Prostate gland (tissue), 2 donors: ENCODE measurements at regions not wholly inside any gene's neighbourhood (a gene's known extent, or its start where the extent isn't known, plus 50 kb on each side); places are given as distances from the start of the nearest gene placed in this dataset.

Experiments
- DNase-seq: peaks from one replicate; pipeline ENCODE4 v3.0.0-alpha.2; 2019; ENCODE audit warnings: low spot score
- H3K27ac ChIP-seq, 2 donors: fragments of 200-600 bp; sonication (generic); 2 replicates each; pipeline ENCODE4 v1.5.1; 2017 to 2019
- H3K27me3 ChIP-seq: fragments of 200-600 bp; sonication (generic); replicated peaks from 2 replicates; pipeline ENCODE4 v1.5.1; 2019; ENCODE audit not compliant: insufficient read depth
- H3K36me3 ChIP-seq, 2 donors: fragments of 200-600 bp; sonication (generic); 1 replicate in 1 of 2; 2 replicates in 1 of 2; pipeline versions ENCODE4 v1.5.1 to v1.8.1; 2017 to 2019
- H3K4me1 ChIP-seq: fragments of 200-600 bp; sonication (generic); replicated peaks from 2 replicates; pipeline ENCODE4 v1.5.1; 2019
- H3K4me3 ChIP-seq, 2 donors: fragments of 200-600 bp; sonication (generic); 2 replicates each; pipeline ENCODE4 v1.5.1; 2017 to 2019
- H3K9me3 ChIP-seq: fragments of 200-600 bp; sonication (generic); 2 replicates; pipeline ENCODE4 v1.5.1; 2017
- POLR2A ChIP-seq: fragments of 450-650 bp; IDR thresholded peaks from one replicate; pipeline ENCODE4 v1.6.1; 2016; ENCODE audit warnings: antibody characterized with exemption, mild to moderate bottlenecking
- POLR2AphosphoS5 ChIP-seq: sonication (generic); formaldehyde crosslinking; IDR thresholded peaks from one replicate; pipeline ENCODE4 v1.6.1; 2017; ENCODE audit warnings: antibody characterized with exemption
- WGBS: methylation state at CpG from one replicate; pipeline ENCODE4 v1.1.5; 2018; 5-methylcytosine and 5-hydroxymethylcytosine counted together
- intact Hi-C: fragments of 100-400 bp; cut with DNase I; formaldehyde crosslinking; loops from one replicate; pipeline ENCODE4 v1.14.2; 2022
- TF ChIP-seq, protein P1 (sequence below), 4 experiments: fragments of 200-600 bp in 2 of 4; fragments of 450-650 bp in 2 of 4; sonication (generic) in 2 of 4; IDR thresholded peaks; 1 replicate in 3 of 4; 2 replicates in 1 of 4; pipeline ENCODE4 v1.5.1; 2016 to 2019; ENCODE audit warnings: antibody characterized with exemption in 4 of 4, mild to moderate bottlenecking in 2 of 4, moderate library complexity in 2 of 4

DNA sequence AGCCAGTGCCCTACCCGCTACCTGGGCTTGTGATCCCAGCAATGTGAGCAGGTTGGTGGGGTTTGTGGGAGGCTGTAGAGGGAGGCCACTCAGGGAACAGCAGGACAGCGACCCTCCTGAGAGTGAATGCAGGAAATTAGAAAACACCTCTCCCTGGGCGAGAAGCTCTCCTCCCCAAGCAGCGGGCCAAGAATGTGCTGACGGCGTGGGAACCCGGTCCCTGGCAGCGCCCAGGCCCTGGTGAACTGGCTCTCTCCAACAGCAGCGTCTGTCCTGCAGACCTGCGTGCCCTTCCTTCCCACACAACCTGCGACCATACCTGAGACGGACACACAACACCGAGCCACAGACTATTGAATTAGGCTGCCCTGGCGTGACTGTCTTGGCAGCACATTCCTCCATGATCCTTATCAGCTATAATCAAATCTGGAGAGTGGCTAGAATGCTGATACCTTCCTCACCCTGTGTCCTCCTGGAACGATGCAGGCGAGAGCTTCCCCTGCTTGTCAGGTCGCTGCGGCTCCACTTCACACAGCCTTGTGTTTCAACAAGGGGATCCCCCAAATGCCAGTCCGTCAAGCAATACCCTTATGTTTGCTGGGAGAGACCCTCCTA is 114.8 kb upstream of the GSC start:
- H3K27ac ChIP-seq, result no peak overlapping the region
- intact Hi-C loops, result no loop called here
- no peak overlapping the region for H3K4me3 ChIP-seq
- 54% methylated on average over 19 of the region's 19 CpGs for WGBS
- H3K4me1 ChIP-seq, result no peaks in the 10 kb centered on the region
- TF ChIP-seq, protein P1, sequence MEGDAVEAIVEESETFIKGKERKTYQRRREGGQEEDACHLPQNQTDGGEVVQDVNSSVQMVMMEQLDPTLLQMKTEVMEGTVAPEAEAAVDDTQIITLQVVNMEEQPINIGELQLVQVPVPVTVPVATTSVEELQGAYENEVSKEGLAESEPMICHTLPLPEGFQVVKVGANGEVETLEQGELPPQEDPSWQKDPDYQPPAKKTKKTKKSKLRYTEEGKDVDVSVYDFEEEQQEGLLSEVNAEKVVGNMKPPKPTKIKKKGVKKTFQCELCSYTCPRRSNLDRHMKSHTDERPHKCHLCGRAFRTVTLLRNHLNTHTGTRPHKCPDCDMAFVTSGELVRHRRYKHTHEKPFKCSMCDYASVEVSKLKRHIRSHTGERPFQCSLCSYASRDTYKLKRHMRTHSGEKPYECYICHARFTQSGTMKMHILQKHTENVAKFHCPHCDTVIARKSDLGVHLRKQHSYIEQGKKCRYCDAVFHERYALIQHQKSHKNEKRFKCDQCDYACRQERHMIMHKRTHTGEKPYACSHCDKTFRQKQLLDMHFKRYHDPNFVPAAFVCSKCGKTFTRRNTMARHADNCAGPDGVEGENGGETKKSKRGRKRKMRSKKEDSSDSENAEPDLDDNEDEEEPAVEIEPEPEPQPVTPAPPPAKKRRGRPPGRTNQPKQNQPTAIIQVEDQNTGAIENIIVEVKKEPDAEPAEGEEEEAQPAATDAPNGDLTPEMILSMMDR (IDR thresholded peaks at IDR 0.05), result no peak
- TF ChIP-seq POLR2A (no peak), POLR2AphosphoS5 (no peak)
- no peak for DNase-seq
- no peaks in the 10 kb centered on the region for H3K9me3 ChIP-seq
- H3K27me3 ChIP-seq, result peaks cover 3% of the 10 kb centered on the region
- H3K36me3 ChIP-seq, result no peaks in the 10 kb centered on the region

DNA sequence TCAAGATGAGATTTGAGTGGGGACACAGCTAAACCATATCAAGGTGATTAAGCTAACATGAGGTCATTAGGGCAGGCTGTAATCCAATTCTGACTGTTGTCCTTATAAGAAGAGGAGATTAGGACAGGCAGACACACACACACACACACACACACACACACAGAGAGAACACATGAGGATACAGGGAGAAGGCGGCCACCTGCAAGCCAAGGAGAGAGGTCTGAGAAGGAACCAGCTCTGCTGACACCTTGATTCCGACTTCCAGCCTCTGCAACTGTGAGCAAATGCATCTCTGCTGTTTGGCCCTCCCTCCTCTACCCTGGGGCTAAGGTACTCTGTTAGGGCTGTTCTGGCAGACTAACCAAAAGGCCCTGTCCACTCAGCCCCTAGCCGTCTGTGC is 112.5 kb upstream of the GSC start:
- H3K36me3 ChIP-seq, result no peaks in the 10 kb centered on the region
- H3K27me3 ChIP-seq, result peaks cover 3% of the 10 kb centered on the region
- TF ChIP-seq, protein P1 (IDR thresholded peaks at IDR 0.05), result no peak
- TF ChIP-seq POLR2A, result no peak
- TF ChIP-seq POLR2AphosphoS5, result no peak
- WGBS, result 96% methylated on average over 3 of the region's 3 CpGs
- intact Hi-C loops, result no loop called here
- H3K27ac ChIP-seq, result no peak overlapping the region
- no peaks in the 10 kb centered on the region for H3K4me1 ChIP-seq
- H3K9me3 ChIP-seq, result no peaks in the 10 kb centered on the region
- no peak overlapping the region for H3K4me3 ChIP-seq
- DNase-seq, result no peak

DNA sequence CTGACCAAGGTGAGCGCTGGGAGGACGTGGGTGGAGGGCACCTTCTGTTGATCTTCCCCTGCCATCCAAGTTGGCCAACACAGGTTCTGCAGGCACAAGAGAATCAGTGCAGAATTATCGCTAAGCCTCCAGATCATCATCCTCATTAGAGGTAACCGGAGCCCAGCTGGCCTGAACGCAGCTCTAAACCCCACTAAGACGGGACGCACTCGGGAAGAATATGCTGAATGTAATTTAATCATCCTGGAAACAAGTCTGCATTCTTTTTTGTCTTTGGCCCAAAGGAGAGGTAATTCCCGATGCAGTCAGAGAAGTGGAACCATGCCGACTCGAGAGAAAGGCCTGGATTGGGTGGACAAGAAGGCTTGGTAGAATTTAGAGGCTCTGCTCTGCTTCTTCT is 111.0 kb upstream of the GSC start:
- DNase-seq, result no peak
- no peaks in the 10 kb centered on the region for H3K4me1 ChIP-seq
- intact Hi-C loops, result no loop called here
- H3K27ac ChIP-seq, result no peak overlapping the region
- H3K27me3 ChIP-seq, result peaks cover 3% of the 10 kb centered on the region
- WGBS, result 87% methylated on average over 11 of the region's 11 CpGs
- no peaks in the 10 kb centered on the region for H3K9me3 ChIP-seq
- H3K36me3 ChIP-seq, result no peaks in the 10 kb centered on the region
- TF ChIP-seq POLR2A, result no peak
- no peak for TF ChIP-seq POLR2AphosphoS5
- TF ChIP-seq, protein P1 (IDR thresholded peaks at IDR 0.05), result no peak
- H3K4me3 ChIP-seq, result no peak overlapping the region

DNA sequence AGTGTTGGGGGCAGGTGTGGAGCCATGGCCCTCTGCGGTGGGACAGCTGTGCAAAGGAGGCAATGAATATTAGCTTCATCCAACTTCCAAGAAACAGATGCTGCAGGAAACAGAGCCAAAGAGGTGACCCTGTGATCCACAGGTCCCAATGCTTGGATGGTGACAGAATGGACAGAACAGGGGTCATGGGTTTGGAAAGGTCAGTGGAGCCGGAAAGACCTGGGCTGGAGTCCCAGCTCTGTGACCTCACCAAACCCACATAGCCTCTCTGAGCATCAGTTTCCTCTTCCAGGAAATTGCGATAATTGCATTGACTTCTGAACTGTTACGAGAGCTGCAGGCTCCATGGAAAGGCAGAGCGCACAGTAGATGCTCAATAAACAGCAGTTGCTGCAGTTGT is 110.2 kb upstream of the GSC start:
- TF ChIP-seq POLR2AphosphoS5 (no peak), POLR2A (no peak)
- TF ChIP-seq, protein P1 (IDR thresholded peaks at IDR 0.05), result no peak
- no peaks in the 10 kb centered on the region for H3K36me3 ChIP-seq
- no peaks in the 10 kb centered on the region for H3K4me1 ChIP-seq
- 92% methylated on average over 5 of the region's 5 CpGs for WGBS
- DNase-seq, result no peak
- H3K9me3 ChIP-seq, result no peaks in the 10 kb centered on the region
- H3K4me3 ChIP-seq, result no peak overlapping the region
- no peak overlapping the region for H3K27ac ChIP-seq
- peaks cover 3% of the 10 kb centered on the region for H3K27me3 ChIP-seq
- intact Hi-C loops, result no loop called here

DNA sequence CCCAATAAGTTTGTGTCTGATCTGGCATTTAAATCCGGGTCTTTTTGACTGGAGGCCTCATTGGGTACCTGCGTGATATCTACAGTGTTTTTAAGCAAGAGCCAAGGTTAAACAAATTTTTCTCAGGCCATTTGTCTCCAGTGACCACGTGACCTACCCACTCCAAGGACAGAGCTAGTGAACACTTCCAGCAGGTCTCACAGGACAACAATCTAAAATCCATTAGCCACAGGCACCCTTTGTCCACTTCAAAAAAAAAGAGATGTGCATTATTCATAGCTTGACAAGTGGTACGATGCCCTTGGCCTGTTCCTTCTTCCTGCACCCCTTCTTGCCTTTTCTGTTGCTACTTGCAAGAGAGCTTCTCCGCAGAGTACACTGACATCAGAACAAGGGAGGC is 109.6 kb upstream of the GSC start:
- intact Hi-C loops, result no loop called here
- TF ChIP-seq POLR2A (no peak), POLR2AphosphoS5 (no peak)
- TF ChIP-seq, protein P1 (IDR thresholded peaks at IDR 0.05), result no peak
- WGBS, result 88% methylated on average over 5 of the region's 5 CpGs
- H3K27me3 ChIP-seq, result peaks cover 3% of the 10 kb centered on the region
- H3K36me3 ChIP-seq, result no peaks in the 10 kb centered on the region
- H3K27ac ChIP-seq, result no peak overlapping the region
- DNase-seq, result no peak
- no peaks in the 10 kb centered on the region for H3K9me3 ChIP-seq
- no peaks in the 10 kb centered on the region for H3K4me1 ChIP-seq
- no peak overlapping the region for H3K4me3 ChIP-seq
